Mesothelial cell of epicardium (in vitro differentiated cells): ENCODE measurements at regions not wholly inside any gene's neighbourhood (a gene's known extent, or its start where the extent isn't known, plus 50 kb on each side); places are given as distances from the start of the nearest gene placed in this dataset.
"Not testable (repeated sequence)": the region's sequence is repeated elsewhere in the genome, so short reads cannot be mapped to it uniquely, and the experiment has no call there.

Source experiments
- DNase-seq, 2 experiments: peaks; one replicate each; pipeline ENCODE4 v3.0.0; 2021; ENCODE audit warnings: low spot score in 2 of 2; ENCODE audit not compliant: unreplicated experiment in 2 of 2
- H3K27ac Mint-ChIP-seq: 2 replicates; pipeline ENCODE4 v1.8.0; 2021; ENCODE audit warnings: mixed read lengths
- H3K27me3 Mint-ChIP-seq: 2 replicates; pipeline ENCODE4 v1.8.0; 2021; ENCODE audit warnings: low read depth, mixed read lengths
- H3K36me3 Mint-ChIP-seq: 2 replicates; pipeline ENCODE4 v1.8.0; 2021; ENCODE audit warnings: mixed read lengths
- H3K4me1 Mint-ChIP-seq: 2 replicates; pipeline ENCODE4 v1.8.0; 2021; ENCODE audit warnings: mixed read lengths
- H3K4me3 Mint-ChIP-seq: 2 replicates; pipeline ENCODE4 v1.8.0; 2021; ENCODE audit warnings: mild to moderate bottlenecking, moderate library complexity, mixed read lengths
- H3K9me3 Mint-ChIP-seq: 2 replicates; pipeline ENCODE4 v1.8.0; 2021; ENCODE audit warnings: mixed read lengths
- TF ChIP-seq, protein P1 (sequence below): fragments of 200-600 bp; sonication (generic); IDR thresholded peaks from one replicate; pipeline ENCODE4 v1.5.0; 2021; ENCODE audit warnings: antibody characterized with exemption; ENCODE audit not compliant: unreplicated experiment

DNA sequence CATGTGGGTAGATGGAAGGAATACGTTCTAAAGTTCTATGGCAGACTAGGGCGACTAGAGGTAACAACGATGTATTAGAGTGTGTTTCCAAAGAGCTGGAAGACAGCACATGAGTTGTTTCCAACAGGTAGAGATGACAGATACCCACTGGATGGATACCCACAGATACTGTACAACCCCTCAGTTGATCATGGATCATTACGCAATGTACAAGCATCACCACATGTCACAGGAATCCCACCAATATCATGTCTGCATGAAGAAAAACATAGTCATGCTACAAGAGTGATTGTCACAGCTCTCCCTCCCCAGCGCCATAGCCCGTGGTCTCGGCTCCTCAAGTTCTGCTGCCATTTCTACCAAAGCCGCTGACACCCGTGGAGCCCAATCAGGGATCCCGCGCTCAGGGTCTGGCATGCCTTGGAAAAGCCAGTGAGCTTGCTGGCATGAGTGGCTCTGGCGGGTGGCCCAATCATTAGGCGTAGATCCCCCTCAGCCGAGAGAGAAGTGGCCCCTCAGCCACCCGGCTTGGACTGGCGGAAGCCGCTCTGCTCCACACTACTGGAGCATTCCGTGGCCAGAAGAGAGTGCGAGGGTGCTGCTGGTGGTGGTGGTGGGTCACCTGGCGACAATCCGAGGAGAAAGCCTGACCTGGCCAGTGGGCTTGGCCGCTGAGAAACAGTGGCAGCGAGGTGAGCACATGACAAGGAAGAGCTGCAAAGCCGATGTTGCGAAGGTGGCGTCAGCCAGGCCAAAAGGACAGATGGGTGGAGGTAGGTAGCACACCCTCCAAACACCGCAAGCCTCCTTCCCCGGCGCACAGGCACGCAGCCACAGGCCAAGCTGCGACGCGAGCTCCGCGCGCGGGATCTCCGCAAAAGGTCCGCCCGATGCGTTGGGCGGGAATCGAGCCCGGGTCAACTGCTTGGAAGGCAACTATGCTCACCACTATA, 65.7 kb upstream of the FCGR2A start:
- no peak for DNase-seq
- Mint-ChIP-seq H3K36me3 (no peaks in the 10 kb centered on the region), H3K4me1 (no peaks in the 10 kb centered on the region), H3K27ac (no peak overlapping the region), H3K9me3 (no peaks in the 10 kb centered on the region), H3K4me3 (peak overlapping the region; percentile 65), H3K27me3 (peaks cover 66% of the 10 kb centered on the region)
- TF ChIP-seq, protein P1, sequence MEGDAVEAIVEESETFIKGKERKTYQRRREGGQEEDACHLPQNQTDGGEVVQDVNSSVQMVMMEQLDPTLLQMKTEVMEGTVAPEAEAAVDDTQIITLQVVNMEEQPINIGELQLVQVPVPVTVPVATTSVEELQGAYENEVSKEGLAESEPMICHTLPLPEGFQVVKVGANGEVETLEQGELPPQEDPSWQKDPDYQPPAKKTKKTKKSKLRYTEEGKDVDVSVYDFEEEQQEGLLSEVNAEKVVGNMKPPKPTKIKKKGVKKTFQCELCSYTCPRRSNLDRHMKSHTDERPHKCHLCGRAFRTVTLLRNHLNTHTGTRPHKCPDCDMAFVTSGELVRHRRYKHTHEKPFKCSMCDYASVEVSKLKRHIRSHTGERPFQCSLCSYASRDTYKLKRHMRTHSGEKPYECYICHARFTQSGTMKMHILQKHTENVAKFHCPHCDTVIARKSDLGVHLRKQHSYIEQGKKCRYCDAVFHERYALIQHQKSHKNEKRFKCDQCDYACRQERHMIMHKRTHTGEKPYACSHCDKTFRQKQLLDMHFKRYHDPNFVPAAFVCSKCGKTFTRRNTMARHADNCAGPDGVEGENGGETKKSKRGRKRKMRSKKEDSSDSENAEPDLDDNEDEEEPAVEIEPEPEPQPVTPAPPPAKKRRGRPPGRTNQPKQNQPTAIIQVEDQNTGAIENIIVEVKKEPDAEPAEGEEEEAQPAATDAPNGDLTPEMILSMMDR: no peak

GRCh38 chr1:161433191-161433590, 65.5 kb upstream of the CFAP126 start:
- not testable (repeated sequence) for H3K4me3 Mint-ChIP-seq, H3K27ac Mint-ChIP-seq, DNase-seq, H3K4me1 Mint-ChIP-seq, H3K9me3 Mint-ChIP-seq, H3K36me3 Mint-ChIP-seq
- H3K27me3 Mint-ChIP-seq: peaks cover 97% of the 10 kb centered on the region

DNA sequence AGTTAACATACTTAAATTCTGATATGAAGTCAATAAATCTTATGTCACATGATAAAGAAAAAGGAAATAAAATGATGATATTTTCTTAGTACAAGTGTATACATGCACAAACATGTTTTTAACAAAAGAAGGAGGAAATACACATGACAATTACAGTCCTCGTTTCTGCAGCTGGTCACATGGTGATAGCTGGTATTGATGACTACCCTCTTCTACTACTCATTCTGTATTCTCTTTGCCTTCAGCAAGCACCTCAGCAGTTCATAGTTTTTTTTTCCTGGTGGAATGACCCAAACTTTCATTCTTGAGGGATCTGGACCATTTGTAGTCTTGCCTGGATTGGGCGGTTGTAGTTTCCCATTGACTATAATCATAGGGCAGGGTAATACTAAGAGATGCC, 64.4 kb upstream of the CFAP126 start:
- H3K9me3 Mint-ChIP-seq: no peaks in the 10 kb centered on the region
- TF ChIP-seq, protein P1: no peak
- peaks cover 8% of the 10 kb centered on the region for H3K4me1 Mint-ChIP-seq
- H3K27me3 Mint-ChIP-seq: peaks cover 97% of the 10 kb centered on the region
- no peak overlapping the region for H3K27ac Mint-ChIP-seq
- H3K4me3 Mint-ChIP-seq: no peak overlapping the region
- no peak for DNase-seq
- no peaks in the 10 kb centered on the region for H3K36me3 Mint-ChIP-seq

DNA sequence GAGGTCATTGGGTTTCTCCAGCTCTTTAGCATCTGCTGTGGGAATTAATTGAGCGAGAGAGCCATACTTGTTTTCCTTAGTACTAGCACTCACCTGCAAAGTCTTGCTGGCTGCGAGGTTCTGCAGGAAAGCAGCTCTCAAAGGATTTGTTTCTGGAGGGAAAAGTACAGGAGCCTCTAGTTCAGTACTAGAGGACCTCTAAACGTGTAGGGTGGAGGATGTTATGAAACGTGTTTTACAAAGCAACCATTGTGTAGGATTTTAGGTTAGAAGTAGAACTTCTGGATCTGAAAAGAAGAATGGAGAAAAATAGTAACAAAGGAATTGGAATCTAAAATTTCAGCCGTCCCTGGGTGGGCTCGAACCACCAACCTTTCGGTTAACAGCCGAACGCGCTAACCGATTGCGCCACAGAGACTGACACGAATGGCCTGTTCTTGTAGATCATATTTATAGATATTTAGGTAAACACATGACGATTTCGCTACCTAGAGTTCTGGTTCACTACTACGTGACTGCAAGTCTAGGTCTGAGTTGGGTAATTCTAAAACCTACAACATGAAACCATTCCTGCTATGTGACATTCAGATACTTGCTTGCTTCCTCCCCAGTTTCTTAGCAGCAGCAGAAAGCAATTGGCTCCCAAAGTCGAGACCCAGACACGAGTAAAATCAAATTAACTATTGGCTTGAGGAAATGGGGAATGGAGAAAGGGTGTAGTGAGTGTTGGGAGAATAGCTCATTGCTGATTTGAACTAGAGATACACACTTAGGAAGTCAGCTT, 60.2 kb upstream of the CFAP126 start:
- Mint-ChIP-seq H3K27ac (no peak overlapping the region), H3K9me3 (no peaks in the 10 kb centered on the region), H3K36me3 (no peaks in the 10 kb centered on the region), H3K4me1 (peaks cover 11% of the 10 kb centered on the region), H3K4me3 (peak overlapping the region; percentile 52), H3K27me3 (peaks cover 81% of the 10 kb centered on the region)
- TF ChIP-seq, protein P1: no peak
- no peak for DNase-seq

GRCh38 chr1:161422914-161423313, 55.2 kb upstream of the CFAP126 start:
- peaks cover 73% of the 10 kb centered on the region for H3K27me3 Mint-ChIP-seq
- not testable (repeated sequence) for H3K9me3 Mint-ChIP-seq, H3K36me3 Mint-ChIP-seq, DNase-seq, H3K27ac Mint-ChIP-seq, H3K4me1 Mint-ChIP-seq, H3K4me3 Mint-ChIP-seq

GRCh38 chr1:161421456-161421855, 53.8 kb upstream of the CFAP126 start:
- no peaks in the 10 kb centered on the region for H3K36me3 Mint-ChIP-seq
- peaks cover 60% of the 10 kb centered on the region for H3K27me3 Mint-ChIP-seq
- TF ChIP-seq, protein P1: no peak
- H3K9me3 Mint-ChIP-seq: no peaks in the 10 kb centered on the region
- no peaks in the 10 kb centered on the region for H3K4me1 Mint-ChIP-seq
- H3K27ac Mint-ChIP-seq: no peak overlapping the region
- H3K4me3 Mint-ChIP-seq: peak overlapping the region; percentile 54
- DNase-seq: no peak
